HG03442 (cell line): ENCODE measurements at regions not wholly inside any gene's neighbourhood (a gene's known extent, or its start where the extent isn't known, plus 50 kb on each side); places are given as distances from the start of the nearest gene placed in this dataset.
"Not testable (repeated sequence)": the region's sequence is repeated elsewhere in the genome, so short reads cannot be mapped to it uniquely, and the experiment has no call there.

ENCODE experiments used
- ATAC-seq: cut with Tn5 transposase; IDR thresholded peaks from one replicate; pipeline ENCODE4 v1.9.1; 2021; ENCODE audit warnings: mild to moderate bottlenecking, moderate library complexity; ENCODE audit not compliant: unreplicated experiment

GRCh38 chr10:36457751-36458150, 667.6 kb upstream of the ANKRD30A start:
- ATAC-seq = no peak

DNA sequence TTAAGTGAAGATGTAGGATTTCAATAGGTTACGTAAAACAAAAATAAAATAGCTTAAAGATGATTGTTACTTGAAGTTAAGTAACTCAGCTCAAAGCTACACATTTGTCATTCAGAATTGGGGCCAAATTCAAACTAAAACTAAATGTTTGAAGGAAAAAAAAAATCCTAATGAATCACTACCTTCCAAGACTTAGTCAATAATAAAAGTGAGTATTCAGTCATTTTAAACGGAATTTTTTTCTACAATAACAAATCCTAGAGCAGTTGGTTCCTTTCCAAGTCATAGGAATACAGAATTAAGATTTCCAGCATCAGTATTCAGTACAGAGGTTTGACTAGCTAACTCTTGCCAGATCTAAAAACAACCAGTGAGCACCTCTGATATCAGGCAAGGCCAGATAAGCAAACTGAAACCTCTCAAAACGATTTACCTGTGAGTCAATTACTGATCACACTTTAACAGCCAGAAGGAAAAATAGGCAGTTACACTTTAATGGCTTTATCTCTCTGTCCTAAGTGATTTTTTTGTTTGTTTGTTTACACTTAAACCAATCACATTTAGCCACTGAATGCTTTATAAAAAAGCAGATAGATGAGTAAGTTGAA, 669.8 kb upstream of the ANKRD30A start:
- no peak for ATAC-seq

DNA sequence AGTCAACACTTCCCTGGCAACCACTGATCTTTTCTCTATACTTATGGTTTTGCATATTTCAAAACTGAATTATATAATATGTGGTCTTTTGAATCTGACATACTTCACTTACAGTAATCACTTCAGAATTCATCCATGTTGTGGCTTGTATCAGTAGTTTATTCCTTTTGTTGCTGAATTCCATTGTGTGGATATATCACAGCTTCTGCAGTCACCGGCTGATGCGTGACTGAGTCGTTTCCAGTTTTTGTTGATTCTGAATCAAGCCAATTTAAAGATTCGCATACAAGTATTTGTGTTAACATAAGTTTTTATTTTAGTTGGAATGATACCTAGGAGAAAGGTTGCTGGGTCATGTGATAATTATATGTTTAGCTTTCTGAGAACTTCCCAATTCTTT, 672.5 kb upstream of the ANKRD30A start:
- ATAC-seq = no peak

- ATAC-seq = no peak
These were observed 673.9 kb upstream of the ANKRD30A start for GRCh38 chr10:36451391-36451970.

- no peak for ATAC-seq
These were observed 675.0 kb upstream of the ANKRD30A start for GRCh38 chr10:36450380-36450779.

GRCh38 chr10:36448760-36449691, 676.4 kb upstream of the ANKRD30A start:
- ATAC-seq = no peak

- ATAC-seq = no peak
These were observed 678.5 kb upstream of the ANKRD30A start for GRCh38 chr10:36446881-36447280.

DNA sequence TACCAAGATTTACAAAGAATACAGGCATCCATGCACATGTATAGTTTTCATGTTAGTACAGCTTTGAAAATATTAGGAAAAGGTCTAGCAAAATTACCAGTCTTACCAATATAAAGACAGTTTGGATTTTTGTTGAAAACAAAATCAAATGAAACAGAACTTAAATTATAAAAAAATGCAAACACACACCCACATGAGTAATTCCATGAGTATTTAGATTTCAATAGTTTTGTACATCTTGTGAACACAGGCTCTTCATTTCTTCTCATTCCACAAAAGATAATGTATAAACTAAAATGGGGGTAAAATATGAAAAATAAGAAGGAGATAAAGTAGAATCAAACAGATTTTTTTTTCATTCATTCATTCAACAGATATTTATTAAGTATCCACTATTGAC, 682.2 kb upstream of the ANKRD30A start:
- ATAC-seq = no peak

DNA sequence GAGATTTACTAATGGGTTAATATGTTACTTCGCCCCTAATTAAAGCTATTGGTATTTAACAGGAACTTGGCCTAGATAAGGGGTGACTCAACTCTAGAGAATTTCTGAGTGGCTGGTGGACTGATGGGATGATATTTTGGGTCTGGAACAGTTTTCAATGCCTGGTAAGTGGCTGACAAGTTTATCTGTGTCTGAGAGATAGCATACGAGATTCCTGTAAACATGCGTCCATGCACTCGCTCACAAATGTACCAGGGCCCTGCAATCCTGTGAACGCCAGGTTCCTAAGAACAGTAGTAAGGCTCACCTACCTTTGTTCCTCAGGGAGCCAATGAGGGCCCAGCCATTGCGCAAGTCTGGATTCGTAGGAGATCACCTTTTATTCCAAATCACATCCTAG, 683.8 kb upstream of the ANKRD30A start:
- no peak for ATAC-seq

GRCh38 chr10:36440539-36440938, 684.9 kb upstream of the ANKRD30A start:
- ATAC-seq = no peak

DNA sequence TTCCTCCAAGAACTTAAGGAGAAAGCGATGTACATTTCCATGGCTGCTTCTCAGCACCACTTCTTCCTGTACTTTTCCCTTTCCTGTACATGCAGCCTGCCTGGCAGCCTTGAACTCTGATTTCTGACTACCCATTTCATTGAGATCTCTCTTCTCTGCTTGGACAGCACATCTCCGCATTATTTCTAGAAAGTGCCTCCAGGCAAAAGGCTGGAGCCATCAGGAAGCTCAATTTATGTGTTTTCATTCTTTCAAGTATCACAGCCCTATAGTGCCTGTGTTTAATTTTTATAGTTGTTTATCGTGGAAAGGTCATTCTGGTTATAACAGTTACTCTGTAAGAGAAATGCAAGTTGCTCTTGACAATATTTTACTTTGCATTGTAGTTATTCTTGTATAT, 688.0 kb upstream of the ANKRD30A start:
- no peak for ATAC-seq

DNA sequence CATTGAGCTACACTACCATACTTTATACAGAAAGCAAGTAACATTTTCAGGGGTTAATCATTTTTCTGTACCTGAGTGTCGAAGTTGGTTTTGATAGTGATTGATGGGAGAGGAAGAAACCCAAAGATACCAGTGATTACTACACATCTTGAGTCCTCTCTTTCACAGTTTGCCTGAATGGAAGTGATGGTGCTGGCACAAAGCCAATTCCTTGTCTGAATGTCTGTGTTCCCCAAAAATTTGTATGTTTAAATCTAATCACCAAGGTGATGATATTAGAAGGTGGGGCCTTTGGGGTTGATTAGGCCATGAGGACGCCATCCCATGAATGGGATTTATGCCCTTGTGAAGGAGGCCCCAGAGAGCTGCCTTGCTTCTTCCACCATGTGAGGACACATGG, 696.9 kb upstream of the ANKRD30A start:
- ATAC-seq = no peak

DNA sequence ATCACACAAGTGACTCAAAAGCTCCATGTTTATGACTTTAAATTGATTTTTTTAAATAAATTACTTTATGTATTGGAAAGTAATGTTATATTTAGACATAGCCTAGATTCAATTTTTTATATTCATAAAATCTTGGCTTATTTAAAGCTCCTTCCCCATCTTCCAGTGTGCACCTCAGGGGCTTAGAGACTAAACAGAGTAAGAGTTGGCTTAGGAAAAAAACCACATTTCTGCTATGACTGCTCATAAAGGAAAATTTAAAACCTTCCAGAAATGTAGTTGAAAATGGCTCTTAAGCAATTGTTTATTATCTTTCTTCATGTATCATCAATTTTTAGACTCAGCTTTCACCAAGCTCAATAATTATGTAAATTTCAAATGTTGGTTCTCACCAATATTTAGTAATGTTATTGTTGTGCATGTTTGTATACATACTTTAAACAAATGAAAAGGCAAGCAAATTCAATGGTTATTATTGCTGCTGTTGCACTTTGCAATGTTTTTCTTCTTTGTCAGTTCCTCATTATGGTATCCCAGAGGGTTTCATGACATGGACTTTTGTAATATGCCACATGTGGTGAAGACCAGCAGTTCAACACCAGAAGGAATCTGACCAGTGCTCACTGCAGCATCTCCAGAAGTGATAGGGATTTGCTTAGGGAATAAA, 700.1 kb upstream of the ANKRD30A start:
- ATAC-seq = no peak

- no peak for ATAC-seq
These were observed 700.9 kb upstream of the ANKRD30A start for GRCh38 chr10:36424502-36424901.

DNA sequence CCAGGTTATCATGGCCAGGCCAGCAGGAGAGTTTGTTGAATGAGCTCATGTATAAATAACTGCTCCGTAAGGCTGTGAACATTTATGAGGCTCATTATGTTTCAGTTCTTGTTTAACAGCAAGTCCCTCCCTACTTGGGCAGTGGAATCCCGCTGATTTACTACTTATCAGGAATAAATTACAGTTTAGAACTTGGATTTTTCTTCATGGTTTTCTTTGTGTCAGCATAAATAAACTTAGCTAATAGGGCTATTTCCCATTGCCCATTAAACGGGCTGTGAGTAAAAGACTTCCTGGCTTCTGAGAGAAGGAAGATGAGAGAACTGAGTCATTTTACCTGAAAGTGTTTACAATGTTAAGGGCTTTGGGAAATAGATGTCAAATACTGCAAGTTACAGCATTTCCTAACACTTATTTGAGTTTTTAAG, 701.6 kb upstream of the ANKRD30A start:
- ATAC-seq = no peak

- ATAC-seq = no peak
These were observed 703.4 kb upstream of the ANKRD30A start for GRCh38 chr10:36421992-36422391.

DNA sequence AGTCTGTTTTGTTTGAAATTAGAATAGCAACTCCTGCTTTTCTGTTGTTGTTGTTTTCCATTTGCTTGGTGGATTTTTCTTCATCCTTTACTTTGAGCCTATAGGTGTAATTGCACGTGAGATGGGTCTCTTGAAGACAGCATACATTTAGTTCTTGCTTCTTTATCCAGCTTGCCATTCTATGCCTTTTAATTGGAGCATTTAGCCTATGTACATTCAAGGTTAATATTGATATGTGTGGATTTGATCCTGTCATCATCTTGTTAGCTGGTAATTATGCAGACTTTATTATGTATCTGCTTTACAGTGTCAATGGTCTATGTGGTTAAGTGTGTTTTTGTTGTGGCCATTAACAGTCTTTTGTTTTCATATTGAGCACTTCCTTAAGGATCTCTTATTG, 708.9 kb upstream of the ANKRD30A start:
- no peak for ATAC-seq

GRCh38 chr10:36412942-36413341, 712.5 kb upstream of the ANKRD30A start:
- ATAC-seq = no peak

- not testable (repeated sequence) for ATAC-seq
These were observed 725.2 kb upstream of the ANKRD30A start for GRCh38 chr10:36400238-36400637.

- no peak for ATAC-seq
These were observed 731.6 kb upstream of the ANKRD30A start for GRCh38 chr10:36393801-36394200.

- no peak for ATAC-seq
These were observed 734.0 kb upstream of the ANKRD30A start for GRCh38 chr10:36391405-36391804.
